Rectal smooth muscle tissue (tissue), 1 donor: ENCODE measurements at regions not wholly inside any gene's neighbourhood (a gene's known extent, or its start where the extent isn't known, plus 50 kb on each side); places are given as distances from the start of the nearest gene placed in this dataset.

Experiments
- H3K27ac ChIP-seq: one replicate; pipeline ENCODE4 v1.7.0; 2013; ENCODE audit warnings: low read depth, low read length, inconsistent platforms
- H3K27me3 ChIP-seq: one replicate; pipeline ENCODE4 v1.7.0; 2013; ENCODE audit warnings: low read length; ENCODE audit not compliant: control insufficient read depth, insufficient read depth
- H3K36me3 ChIP-seq: one replicate; pipeline ENCODE4 v1.7.0; 2013; ENCODE audit warnings: low read length; ENCODE audit not compliant: control insufficient read depth, insufficient read depth
- H3K4me1 ChIP-seq: one replicate; pipeline ENCODE4 v1.7.0; 2013; ENCODE audit warnings: low read length; ENCODE audit not compliant: control insufficient read depth, insufficient read depth
- H3K4me3 ChIP-seq: one replicate; pipeline ENCODE4 v1.7.0; 2013; ENCODE audit warnings: low read length
- H3K9ac ChIP-seq: one replicate; pipeline ENCODE4 v1.7.0; 2013; ENCODE audit warnings: low read length

DNA sequence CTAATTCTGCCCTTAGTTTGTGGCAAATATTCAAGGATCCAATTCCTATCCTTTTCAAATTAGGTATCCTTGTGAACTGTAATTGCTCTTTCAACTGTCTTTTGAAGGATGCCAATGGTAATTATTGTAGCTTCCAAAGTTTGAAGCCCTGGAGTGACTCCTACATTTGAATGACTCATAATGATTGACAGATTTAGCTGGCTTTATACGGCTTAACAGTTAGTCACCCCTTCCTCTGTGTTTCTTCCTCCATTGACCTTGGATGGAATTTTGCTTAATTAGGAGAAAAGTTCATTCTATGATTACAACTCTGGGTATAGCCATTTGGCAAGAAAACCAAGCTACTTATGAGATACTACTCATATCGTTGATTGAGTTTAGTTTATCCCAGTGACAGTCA, 639.3 kb upstream of the KIRREL3 start:
- Histone ChIP-seq H3K4me3 (no peak overlapping the region), H3K27me3 (no peaks in the 10 kb centered on the region), H3K9ac (no peak overlapping the region)

DNA sequence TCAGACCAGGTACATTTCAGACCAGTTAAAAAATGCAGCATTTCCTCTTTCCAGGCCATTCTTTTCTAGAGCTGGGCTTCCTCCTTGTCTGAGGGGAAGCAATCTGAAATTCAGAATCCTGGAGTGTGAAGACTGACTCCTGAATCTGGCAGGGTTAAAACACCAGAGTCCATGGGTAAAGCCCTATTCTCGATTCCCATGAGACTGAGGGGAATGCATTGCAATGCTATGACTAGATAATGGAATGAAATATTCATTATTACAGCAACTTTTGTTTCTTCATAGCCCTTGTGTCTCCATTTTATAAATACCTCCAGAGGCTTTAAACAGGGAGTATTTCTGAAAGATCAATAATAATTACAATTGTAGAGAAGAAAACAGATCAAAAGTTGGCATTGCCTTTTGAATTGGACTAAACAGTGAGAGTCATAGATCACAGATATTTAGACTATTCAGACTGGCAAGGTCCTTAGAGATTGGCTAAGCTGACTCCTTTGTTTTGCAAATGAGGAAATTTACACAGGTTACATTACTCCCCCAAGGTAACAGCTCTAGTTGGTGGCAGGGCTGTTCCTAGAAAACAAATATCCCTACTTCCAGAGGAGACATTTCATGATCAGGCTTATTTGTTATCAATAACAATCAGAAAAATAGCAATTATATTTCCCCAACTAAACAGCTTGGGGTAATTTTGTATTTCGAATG, 632.6 kb upstream of the KIRREL3 start:
- no peak overlapping the region for H3K9ac ChIP-seq
- H3K27ac ChIP-seq, result no peak overlapping the region
- H3K4me1 ChIP-seq, result no peaks in the 10 kb centered on the region
- H3K27me3 ChIP-seq, result peaks cover 2% of the 10 kb centered on the region
- H3K4me3 ChIP-seq, result no peak overlapping the region
- H3K36me3 ChIP-seq, result no peaks in the 10 kb centered on the region

More for the DNA sequence above, 639.3 kb upstream of the KIRREL3 start:
- no peaks in the 10 kb centered on the region for H3K4me1 ChIP-seq
- no peak overlapping the region for H3K27ac ChIP-seq
- no peaks in the 10 kb centered on the region for H3K36me3 ChIP-seq

DNA sequence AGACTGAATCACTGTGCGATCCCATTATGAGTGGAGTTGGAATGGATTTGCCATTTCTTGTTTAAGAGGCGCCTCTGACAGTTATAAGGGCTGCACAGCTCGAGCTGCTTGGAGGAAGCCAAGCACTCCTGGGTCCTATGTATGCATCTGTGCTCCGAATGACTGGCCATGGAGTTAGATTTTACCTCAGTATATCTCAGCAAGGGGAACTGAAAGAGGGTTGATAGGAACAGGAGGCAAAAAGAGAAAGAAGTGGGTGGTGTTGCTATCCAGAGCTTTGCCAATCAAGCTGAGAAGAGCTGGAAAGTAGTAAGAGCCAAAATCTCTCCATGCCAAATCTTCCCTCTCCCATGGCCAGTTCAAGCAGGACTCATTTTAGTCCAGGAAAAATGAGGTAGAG, 632.0 kb upstream of the KIRREL3 start:
- Histone ChIP-seq H3K4me1 (no peaks in the 10 kb centered on the region), H3K36me3 (no peaks in the 10 kb centered on the region), H3K27ac (no peak overlapping the region), H3K27me3 (peaks cover 2% of the 10 kb centered on the region), H3K9ac (no peak overlapping the region), H3K4me3 (no peak overlapping the region)

DNA sequence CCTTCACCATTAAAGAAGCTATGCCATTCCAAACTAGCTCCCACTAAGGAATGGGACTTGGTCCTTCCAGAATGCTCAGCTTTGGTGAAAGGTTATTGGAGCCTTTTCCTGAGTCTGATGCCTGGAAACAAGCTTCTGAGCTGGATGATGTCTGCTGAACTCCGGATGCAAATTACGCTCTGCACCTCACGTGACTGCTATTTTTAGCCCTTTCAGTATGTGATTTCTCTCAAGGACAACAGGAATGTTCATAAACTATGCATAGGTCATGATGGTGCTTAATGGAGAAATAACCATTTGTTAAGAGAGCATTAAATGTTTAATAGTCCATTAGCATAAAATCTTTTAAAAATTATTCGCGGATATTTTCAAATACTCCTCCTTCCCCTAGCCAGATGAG, 631.4 kb upstream of the KIRREL3 start:
- peaks cover 2% of the 10 kb centered on the region for H3K27me3 ChIP-seq
- no peaks in the 10 kb centered on the region for H3K36me3 ChIP-seq

DNA sequence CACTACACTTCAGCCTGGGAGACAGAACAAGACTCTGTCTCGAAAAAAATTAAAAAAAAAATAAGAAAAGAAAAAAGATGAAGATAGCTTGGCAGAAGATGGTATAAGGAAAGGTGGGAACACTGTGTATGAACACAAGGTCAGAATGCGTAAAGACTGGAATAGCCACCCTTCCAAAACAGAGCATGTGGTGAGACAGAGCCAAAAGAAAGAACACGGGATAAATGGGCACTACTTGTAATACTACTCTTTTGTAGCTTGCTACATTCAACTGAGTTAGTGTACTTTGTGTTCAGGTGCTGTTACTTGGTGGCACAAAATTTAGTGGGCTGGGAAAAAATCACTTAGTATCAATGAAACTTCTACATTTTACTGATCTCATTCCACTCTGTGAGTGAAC, 628.6 kb upstream of the KIRREL3 start:
- H3K27ac ChIP-seq, result no peak overlapping the region
- no peak overlapping the region for H3K9ac ChIP-seq
- H3K4me1 ChIP-seq, result no peaks in the 10 kb centered on the region
- H3K27me3 ChIP-seq, result peaks cover 2% of the 10 kb centered on the region
- no peak overlapping the region for H3K4me3 ChIP-seq
- H3K36me3 ChIP-seq, result no peaks in the 10 kb centered on the region

More for the DNA sequence above, 631.4 kb upstream of the KIRREL3 start:
- H3K4me1 ChIP-seq, result no peaks in the 10 kb centered on the region
- H3K4me3 ChIP-seq, result no peak overlapping the region
- no peak overlapping the region for H3K9ac ChIP-seq
- H3K27ac ChIP-seq, result no peak overlapping the region

DNA sequence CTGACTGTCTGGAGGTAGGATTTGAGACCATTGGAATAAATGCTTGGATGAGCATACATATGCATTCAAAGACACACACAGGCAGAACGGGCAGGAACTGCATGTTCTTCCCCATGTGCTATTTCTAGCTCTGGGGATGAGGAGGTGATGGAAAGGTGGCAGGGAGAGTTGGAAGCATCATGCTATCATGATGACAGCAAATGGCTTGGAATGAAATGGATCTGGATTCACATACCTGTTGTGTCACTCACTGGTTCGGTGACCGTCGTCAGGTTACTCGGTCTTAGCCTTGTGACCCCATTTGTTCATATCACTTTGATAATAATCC, 627.9 kb upstream of the KIRREL3 start:
- H3K4me1 ChIP-seq, result no peaks in the 10 kb centered on the region
- H3K4me3 ChIP-seq, result no peak overlapping the region
- peaks cover 2% of the 10 kb centered on the region for H3K27me3 ChIP-seq
- no peak overlapping the region for H3K9ac ChIP-seq
- H3K27ac ChIP-seq, result no peak overlapping the region
- H3K36me3 ChIP-seq, result no peaks in the 10 kb centered on the region

DNA sequence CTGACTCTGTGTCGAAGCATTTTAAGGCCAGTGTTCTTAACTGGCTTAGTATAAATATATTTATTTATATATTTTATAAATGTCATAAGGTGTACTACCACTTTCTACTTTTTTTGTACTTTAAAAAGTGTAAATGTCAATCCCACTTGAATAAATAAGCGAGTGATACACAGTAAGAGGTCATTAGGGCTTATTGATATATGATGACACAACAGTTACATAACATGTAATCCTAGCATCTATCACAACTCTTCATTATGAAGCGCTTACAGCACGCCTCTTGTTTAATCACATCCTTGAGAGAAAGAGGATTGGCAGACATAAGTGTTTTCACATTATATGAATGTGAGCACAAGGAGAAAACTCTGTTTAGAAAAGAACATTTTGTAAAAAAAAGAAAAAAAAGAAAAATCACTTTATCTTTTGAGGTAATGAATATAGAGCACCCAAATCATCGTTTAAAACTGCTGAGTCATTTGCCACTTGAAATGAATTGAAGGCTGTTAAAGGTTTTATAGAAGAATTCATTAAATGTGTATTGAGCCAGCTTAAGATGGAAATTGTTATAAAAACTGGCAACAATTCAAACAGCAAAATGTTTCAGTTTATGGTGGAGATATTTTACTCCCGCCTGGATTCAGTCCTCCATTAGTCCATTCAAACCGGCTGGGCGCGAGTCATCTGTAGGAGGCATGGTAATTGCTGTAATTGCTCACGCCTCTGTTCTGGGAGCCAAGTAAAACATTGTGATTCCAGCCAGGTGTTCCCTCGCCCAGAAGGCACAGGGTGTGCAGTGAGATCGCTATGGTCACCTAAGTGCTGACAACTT, 627.3 kb upstream of the KIRREL3 start:
- no peak overlapping the region for H3K4me3 ChIP-seq
- peaks cover 2% of the 10 kb centered on the region for H3K27me3 ChIP-seq
- H3K27ac ChIP-seq, result no peak overlapping the region
- no peaks in the 10 kb centered on the region for H3K36me3 ChIP-seq
- no peaks in the 10 kb centered on the region for H3K4me1 ChIP-seq
- no peak overlapping the region for H3K9ac ChIP-seq

DNA sequence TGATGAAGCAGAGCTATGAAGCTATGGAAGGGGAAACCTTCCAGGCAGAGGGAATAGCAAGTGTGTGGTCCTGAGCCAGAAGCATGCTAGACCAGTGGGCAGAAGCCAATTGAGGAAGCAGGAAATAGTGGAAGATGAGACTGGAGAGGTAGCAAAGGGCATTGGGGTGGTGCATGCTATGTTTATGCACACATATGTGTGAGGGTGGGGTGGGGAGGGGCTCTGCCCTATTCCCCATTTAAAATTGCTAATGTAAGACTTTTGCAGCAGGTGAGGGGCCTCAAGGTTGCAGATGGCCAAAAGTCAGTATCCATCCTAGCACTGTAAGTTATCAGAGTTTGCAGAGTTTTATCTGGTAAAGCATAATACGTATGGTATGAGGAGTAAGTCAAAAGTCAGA, 626.6 kb upstream of the KIRREL3 start:
- H3K9ac ChIP-seq, result no peak overlapping the region
- no peak overlapping the region for H3K27ac ChIP-seq
- no peaks in the 10 kb centered on the region for H3K4me1 ChIP-seq
- H3K27me3 ChIP-seq, result peaks cover 2% of the 10 kb centered on the region
- H3K36me3 ChIP-seq, result no peaks in the 10 kb centered on the region
- H3K4me3 ChIP-seq, result no peak overlapping the region

DNA sequence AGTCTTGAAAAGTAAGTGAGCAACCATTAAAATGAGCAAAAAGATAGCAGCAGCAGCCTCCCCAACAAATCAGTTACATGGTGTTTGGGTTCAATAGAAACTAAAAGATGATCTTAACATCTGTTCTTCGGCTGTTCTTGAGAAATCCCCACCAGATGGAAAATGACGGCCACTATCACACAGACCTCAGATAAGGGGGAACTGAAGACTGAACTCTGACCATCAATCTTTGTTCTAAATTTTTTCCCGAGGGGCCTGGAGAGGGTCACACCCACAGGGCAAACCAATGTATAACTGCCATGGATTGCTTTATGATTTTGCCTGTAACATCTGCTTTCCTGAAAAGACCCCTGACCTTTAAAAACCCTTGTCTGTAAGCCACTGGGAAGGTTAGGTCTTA, 624.8 kb upstream of the KIRREL3 start:
- Histone ChIP-seq H3K9ac (no peak overlapping the region), H3K27ac (no peak overlapping the region), H3K36me3 (no peaks in the 10 kb centered on the region), H3K4me3 (no peak overlapping the region), H3K4me1 (no peaks in the 10 kb centered on the region), H3K27me3 (no peaks in the 10 kb centered on the region)

DNA sequence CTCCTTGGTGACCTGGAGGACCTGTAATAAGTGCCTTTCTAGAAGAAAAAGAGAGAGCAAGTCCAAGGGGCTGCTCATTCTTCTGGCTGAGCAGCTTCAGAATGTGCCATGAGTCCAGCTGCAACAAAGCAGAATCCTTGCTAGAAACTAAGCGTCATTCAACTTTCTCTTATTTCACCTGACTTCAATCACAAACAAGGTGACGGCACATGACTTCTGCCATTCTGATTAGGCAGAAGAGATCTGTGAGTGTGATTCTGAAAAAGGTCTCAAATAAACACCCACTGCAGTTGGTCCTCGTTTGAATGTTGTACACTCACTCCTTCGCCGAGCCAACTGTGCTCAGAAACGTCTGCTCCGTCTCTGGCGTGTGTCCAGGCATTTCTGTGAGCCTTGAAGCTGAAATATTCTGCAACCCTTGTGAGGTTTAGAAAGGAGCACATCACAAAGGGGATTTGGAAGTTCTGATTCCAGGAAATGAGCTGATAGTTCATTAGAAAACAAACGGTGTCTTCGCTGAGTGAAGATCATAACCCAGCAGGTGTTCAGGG, 623.8 kb upstream of the KIRREL3 start:
- no peak overlapping the region for H3K9ac ChIP-seq
- H3K27me3 ChIP-seq, result no peaks in the 10 kb centered on the region
- H3K4me1 ChIP-seq, result no peaks in the 10 kb centered on the region
- H3K36me3 ChIP-seq, result no peaks in the 10 kb centered on the region
- no peak overlapping the region for H3K27ac ChIP-seq
- H3K4me3 ChIP-seq, result no peak overlapping the region

DNA sequence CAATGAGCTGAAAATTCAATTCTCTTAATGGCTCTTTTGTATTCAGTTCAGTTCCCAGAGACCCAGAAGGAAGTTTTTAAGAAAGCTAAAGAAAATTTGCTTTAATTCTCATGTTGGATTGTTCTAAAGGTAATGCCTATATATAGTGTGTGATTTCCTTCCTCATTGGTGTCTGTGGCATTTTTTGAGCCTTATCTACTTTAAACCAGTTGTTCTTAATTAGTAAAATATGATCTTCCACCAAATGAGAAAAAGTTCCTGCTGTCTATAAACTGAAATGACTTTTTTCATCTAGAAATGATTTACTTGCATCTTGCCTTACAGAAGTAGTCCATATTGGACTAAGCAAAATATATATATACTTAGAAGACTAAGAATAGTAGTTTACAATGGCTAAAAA, 622.1 kb upstream of the KIRREL3 start:
- Histone ChIP-seq H3K4me1 (no peaks in the 10 kb centered on the region), H3K36me3 (no peaks in the 10 kb centered on the region), H3K27ac (no peak overlapping the region), H3K4me3 (no peak overlapping the region), H3K9ac (no peak overlapping the region), H3K27me3 (no peaks in the 10 kb centered on the region)

DNA sequence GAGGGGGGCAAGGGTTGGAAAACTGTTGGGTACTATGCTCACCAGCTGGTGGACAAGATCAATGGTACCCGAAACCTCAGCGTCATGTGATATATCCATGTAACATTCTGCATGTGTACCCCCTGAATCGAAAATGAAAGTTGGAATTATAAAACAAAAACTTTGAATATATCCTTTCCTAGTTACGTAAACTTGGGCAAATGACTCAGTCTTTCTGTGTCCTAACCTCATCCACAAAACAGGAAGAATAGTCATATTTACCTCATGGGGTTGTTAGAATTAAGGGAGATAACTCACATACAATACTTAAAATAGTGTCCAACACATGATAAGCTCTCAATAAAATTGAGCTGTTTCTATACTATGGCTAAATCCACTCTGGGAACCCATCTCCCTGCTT, 620.1 kb upstream of the KIRREL3 start:
- Histone ChIP-seq H3K27ac (no peak overlapping the region), H3K9ac (no peak overlapping the region), H3K36me3 (no peaks in the 10 kb centered on the region), H3K4me3 (no peak overlapping the region), H3K4me1 (no peaks in the 10 kb centered on the region), H3K27me3 (no peaks in the 10 kb centered on the region)

DNA sequence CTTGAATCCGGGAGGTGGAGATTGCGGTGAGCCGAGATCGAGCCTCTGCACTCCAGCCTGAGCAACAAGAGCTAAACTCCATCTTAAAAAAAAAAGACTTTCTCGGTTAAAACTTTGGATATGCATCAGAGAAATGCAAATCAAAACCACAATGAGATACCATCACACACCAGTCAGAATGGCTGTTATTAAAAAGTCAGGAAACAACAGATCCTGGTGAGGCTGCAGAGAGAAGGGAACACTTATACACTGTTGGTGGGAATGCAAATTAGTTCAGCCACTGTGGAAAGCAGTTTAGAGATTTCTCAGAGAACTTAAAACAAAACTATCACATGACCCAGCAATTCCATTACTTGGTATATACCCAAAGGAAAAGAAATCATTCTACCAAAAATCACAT, 619.4 kb upstream of the KIRREL3 start:
- no peaks in the 10 kb centered on the region for H3K27me3 ChIP-seq
- no peaks in the 10 kb centered on the region for H3K4me1 ChIP-seq
- no peak overlapping the region for H3K9ac ChIP-seq
- H3K4me3 ChIP-seq, result no peak overlapping the region
- no peak overlapping the region for H3K27ac ChIP-seq
- H3K36me3 ChIP-seq, result no peaks in the 10 kb centered on the region
